ENCODE measurements at regions not wholly inside any gene's neighbourhood (a gene's known extent, or its start where the extent isn't known, plus 50 kb on each side); places are given as distances from the start of the nearest gene placed in this dataset.
"Not testable (repeated sequence)": the region's sequence is repeated elsewhere in the genome, so short reads cannot be mapped to it uniquely, and the experiment has no call there.

DNA sequence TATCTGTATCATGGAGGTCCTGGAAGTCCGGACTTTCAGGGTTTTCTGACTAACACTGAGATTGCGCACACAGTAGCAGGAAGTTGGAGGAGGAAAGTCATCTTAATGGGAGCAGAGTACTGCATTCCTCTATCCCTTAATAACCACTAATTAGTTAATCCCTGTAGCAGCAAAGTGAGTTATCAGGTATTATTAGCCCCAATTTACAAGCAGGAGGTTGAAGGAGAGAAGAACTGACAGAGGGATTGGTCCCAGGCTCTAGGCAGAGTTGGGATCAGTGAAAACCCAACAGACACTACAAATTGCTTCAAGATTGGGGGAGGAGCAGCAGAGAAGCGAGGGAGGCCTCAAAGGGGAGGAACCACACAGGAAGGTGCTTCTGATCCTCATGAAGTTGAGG is 74.5 kb upstream of the XPA start:
- no peak for DNase-seq (ENCODE audit: low read depth)
- H3K4me3 ChIP-seq (ENCODE audit: low read depth, low read length): no peak overlapping the region
- TF ChIP-seq, protein P1, sequence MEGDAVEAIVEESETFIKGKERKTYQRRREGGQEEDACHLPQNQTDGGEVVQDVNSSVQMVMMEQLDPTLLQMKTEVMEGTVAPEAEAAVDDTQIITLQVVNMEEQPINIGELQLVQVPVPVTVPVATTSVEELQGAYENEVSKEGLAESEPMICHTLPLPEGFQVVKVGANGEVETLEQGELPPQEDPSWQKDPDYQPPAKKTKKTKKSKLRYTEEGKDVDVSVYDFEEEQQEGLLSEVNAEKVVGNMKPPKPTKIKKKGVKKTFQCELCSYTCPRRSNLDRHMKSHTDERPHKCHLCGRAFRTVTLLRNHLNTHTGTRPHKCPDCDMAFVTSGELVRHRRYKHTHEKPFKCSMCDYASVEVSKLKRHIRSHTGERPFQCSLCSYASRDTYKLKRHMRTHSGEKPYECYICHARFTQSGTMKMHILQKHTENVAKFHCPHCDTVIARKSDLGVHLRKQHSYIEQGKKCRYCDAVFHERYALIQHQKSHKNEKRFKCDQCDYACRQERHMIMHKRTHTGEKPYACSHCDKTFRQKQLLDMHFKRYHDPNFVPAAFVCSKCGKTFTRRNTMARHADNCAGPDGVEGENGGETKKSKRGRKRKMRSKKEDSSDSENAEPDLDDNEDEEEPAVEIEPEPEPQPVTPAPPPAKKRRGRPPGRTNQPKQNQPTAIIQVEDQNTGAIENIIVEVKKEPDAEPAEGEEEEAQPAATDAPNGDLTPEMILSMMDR (conservative IDR thresholded peaks at IDR 0.05; ENCODE audit: low read depth, low read length): no peak

DNA sequence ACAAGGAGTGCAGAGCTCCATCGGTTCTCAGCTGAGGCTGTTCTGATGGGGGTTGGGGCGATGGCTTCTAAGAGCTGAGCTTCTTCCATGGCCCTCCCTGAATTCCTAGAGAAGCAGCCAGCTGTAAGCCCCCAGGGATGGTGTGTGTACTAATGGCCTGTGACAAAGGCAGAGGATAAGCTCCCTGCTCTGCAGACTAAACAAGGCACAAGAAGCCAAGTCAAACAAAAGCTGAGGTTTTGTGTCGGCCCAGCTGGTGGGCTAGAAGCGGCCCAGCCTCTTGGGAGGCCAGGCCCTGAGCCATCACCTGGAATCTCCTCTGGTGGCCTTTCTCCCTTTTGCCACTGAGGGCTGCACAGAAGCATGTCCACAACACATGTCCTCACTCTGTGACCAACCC is 75.0 kb upstream of the XPA start:
- no peak for DNase-seq (ENCODE audit: low read depth)
- TF ChIP-seq, protein P1 (conservative IDR thresholded peaks at IDR 0.05; ENCODE audit: low read depth, low read length): no peak

DNA sequence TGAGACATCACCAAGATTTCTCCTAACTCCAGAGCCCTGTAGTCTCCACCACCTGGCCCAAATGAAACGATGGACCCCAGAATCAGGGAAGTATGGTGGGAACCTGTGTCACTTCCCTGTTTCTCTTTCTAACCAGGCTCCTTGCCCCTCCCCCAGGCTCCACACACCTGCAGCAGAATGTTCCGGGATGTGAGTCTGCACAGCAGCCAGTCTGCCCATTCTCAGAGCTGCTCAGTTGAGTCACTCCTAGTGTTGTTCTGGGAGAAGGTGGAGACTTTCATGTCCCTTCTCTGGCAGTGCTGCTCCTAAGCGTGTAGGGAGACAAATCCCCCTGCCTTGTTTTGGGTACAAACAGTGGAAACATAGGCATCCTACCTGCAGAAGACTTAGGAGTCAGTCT is 76.0 kb upstream of the XPA start:
- no peak for DNase-seq (ENCODE audit: low read depth)
- TF ChIP-seq, protein P1 (conservative IDR thresholded peaks at IDR 0.05; ENCODE audit: low read depth, low read length): no peak
- no peak overlapping the region for H3K4me3 ChIP-seq (ENCODE audit: low read depth, low read length)

More for the DNA sequence above, 75.0 kb upstream of the XPA start:
- no peak overlapping the region for H3K4me3 ChIP-seq (ENCODE audit: low read depth, low read length)

DNA sequence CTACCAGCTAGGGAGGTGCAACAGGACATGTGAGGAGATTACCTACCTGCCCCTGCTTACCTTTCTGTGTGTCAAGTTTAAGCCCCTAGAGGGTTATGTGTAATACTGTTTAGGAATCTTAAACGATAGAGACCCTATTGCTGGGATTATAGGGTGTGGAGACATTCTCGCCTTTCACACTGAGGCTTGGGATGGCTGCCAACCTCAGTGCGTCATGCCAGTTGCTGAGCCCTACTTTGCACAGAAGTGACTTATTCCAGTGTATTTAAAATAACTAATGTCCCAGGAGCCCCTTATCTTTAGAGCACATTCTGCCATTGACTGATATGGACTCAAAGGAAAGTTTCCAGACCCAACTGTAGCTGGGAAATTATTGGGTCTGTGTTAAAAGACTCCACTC is 76.6 kb upstream of the XPA start:
- TF ChIP-seq, protein P1 (conservative IDR thresholded peaks at IDR 0.05; ENCODE audit: low read depth, low read length): no peak
- H3K4me3 ChIP-seq (ENCODE audit: low read depth, low read length): no peak overlapping the region
- no peak for DNase-seq (ENCODE audit: low read depth)

DNA sequence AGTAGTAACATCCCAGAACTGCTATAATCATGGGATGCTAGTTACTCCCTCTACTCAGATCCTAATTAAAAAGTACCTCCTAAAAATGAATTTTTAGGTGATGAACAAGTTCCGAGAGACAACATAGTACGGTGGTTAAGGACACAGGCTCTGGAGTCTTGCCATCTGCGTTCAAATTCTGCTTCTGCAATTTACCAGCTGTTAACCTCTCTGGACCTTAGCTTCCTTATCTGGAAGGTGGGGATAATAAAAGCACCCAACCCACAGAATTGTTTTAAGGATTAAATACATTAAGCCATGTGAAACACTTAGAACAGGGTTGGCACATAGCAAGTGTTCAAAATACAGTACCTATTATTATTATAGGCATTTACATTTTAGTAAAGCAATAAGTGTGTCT is 77.5 kb upstream of the XPA start:
- DNase-seq (ENCODE audit: low read depth): no peak
- TF ChIP-seq, protein P1 (conservative IDR thresholded peaks at IDR 0.05; ENCODE audit: low read depth, low read length): no peak
- no peak overlapping the region for H3K4me3 ChIP-seq (ENCODE audit: low read depth, low read length)

DNA sequence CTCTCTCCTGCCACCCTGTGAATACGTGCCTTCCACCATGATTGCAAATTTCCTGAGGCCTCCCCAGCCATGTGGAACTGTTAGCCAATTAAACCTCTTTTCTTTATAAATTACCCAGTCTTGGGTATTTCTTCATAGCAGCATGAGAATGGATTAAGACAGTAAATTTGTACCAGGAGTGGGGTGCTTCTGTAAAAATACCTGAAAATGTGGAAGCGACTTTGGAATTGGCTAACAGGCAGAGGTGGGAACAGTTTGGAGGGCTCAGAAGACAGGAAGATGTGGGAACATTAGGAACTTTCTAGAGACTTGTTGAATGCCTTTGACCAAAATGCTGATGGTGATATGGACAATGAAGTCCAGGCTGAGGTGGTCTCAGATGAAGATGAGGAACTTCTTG is 74.3 kb upstream of the FOXE1 start:
- H3K4me3 ChIP-seq (ENCODE audit: low read depth, low read length); DNase-seq (ENCODE audit: low read depth): not testable (repeated sequence)

DNA sequence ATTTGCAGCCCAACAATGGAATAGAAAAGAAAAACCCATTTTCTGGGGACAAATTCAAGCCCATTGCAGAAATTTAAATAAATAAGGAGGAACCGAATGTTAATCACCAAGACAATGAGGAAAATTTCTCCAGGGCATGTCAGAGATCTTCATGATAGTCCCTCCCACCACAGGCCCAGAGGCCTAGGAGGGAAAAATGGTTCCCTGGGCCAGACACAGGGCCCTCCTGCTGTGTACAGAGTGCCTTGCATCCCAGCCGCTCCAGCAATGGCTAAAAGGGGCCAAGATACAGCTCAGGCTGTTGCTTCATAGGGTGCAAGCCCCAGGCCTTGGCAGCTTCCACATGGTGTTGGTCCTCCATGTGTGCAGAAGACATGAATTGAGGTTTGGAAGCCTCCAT is 73.4 kb upstream of the FOXE1 start:
- TF ChIP-seq, protein P1 (conservative IDR thresholded peaks at IDR 0.05; ENCODE audit: low read depth, low read length): no peak
- H3K4me3 ChIP-seq (ENCODE audit: low read depth, low read length): no peak overlapping the region
- DNase-seq (ENCODE audit: low read depth): no peak

DNA sequence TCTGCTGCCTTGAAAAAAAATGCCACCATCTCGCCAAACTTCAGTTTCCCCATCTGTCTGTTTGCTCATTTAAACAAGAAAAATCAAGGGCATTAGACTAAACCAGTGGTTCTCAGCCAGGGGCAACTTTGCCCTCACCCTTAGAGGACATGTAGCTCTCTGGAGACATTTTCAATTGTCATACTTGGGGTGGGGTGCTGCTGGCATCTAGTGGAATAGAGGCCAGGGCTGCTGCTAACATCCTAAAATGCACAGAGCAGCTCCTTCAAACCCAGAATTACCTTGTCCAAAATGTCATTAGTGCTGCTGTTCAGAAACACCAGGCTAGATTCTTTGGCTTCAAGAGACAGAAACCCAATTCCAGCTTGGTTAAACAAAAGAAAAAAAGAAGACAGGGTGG is 71.1 kb upstream of the FOXE1 start:
- H3K4me3 ChIP-seq (ENCODE audit: low read depth, low read length): no peak overlapping the region
- DNase-seq (ENCODE audit: low read depth): no peak
- TF ChIP-seq, protein P1 (conservative IDR thresholded peaks at IDR 0.05; ENCODE audit: low read depth, low read length): no peak
